GM23248 (cell line): ENCODE measurements at regions not wholly inside any gene's neighbourhood (a gene's known extent, or its start where the extent isn't known, plus 50 kb on each side); places are given as distances from the start of the nearest gene placed in this dataset.

Source experiments
- EZH2 ChIP-seq: fragments of 200-600 bp; sonication (generic); IDR thresholded peaks from 2 replicates; pipeline ENCODE4 v1.6.1; 2018; ENCODE audit warnings: antibody characterized with exemption, mild to moderate bottlenecking; ENCODE audit not compliant: insufficient read depth, poor library complexity, severe bottlenecking
- EZH2phosphoT487 ChIP-seq: fragments of 200-600 bp; sonication (generic); IDR thresholded peaks from 2 replicates; pipeline ENCODE4 v1.6.1; 2018; ENCODE audit warnings: antibody characterized with exemption, moderate library complexity, mild to moderate bottlenecking, low read depth; ENCODE audit not compliant: insufficient read depth

DNA sequence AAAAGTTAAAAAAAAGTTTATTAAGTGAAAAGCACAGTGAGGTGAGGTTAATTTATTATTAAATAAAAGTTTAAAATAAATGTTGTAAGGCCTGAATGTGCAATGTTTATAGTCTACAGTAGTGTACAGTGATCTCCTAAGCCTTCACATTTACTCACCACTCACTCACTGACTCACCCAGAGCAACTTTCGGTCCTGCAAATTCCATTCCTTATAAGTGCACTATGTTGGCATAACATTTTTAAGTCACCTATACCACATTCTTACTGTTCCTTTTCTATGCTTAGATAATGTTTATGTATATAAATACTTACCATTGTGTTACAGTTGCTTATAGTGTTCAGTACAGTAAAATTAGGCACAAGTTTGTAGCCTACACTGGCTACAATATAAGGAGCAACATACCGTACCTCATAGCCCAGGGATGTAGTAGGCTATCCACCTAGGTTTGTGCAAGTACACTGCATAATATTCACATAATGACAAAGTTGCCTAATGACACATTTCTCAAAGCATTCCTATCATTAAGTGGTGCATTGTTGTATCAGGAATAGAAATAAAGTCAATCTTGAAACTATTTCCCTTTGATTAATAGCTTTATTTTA is 426.5 kb upstream of the BRINP3 start:
- no peak for TF ChIP-seq EZH2phosphoT487
- TF ChIP-seq EZH2 = no peak
